ENCODE measurements at regions not wholly inside any gene's neighbourhood (a gene's known extent, or its start where the extent isn't known, plus 50 kb on each side); places are given as distances from the start of the nearest gene placed in this dataset.
"Not testable (repeated sequence)": the region's sequence is repeated elsewhere in the genome, so short reads cannot be mapped to it uniquely, and the experiment has no call there.

DNA sequence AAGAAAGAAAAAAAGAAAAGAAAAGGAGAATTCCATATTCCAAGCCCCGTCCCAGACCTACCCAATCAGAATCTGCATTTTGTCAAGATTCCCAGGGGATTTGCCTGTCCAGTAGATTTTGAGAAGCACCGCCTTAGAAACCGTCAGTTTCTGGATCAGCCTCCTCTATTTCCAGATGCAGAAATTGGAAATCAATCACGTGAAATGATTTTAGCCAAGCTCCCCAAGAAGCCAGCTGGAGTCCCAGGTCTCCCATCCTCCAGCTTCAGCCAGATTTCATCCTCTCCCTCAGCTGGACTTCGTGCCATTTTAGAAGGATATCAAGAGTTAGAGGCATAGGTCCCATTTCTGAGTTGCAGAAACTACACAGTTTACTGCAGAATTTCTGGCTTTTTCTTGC lies 629.3 kb downstream of the MID1IP1 start:
- Histone ChIP-seq H3K9ac (ENCODE audit: low read depth, low read length) (no peak overlapping the region), H3K27me3 (ENCODE audit: insufficient read depth, low read length) (no peaks in the 10 kb centered on the region), H3K9me3 (ENCODE audit: insufficient read depth, low read depth, low read length) (no peaks in the 10 kb centered on the region), H3K27ac (ENCODE audit: low read depth, low read length) (no peak overlapping the region), H3K4me1 (ENCODE audit: insufficient read depth, low read length) (no peaks in the 10 kb centered on the region), H3K36me3 (ENCODE audit: insufficient read depth, low read length) (no peaks in the 10 kb centered on the region), H3K4me3 (ENCODE audit: low read length) (no peak overlapping the region)
- WGBS, result 98% methylated on average over 5 of the region's 5 CpGs

DNA sequence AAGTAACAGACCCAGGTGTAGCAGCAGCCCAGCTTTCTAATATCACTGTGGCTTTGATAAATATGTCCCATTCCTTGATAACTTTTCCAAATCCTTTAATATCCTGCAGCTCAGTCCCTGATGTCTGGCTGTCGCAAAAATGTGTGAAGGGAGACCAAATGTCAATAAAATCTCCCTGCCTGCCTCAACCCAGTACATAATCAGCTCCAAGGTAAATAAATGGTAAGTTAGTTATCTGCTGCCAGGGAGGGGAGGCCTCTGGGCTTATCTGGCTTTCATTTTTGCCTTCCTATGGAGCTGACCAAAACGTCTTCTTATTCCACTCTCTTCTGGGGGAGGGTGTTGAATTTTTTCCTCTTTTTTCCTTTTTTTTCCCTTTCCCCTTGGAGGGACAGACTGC lies 630.6 kb downstream of the MID1IP1 start:
- H3K4me3 ChIP-seq (ENCODE audit: low read length), result no peak overlapping the region
- no peak overlapping the region for H3K27ac ChIP-seq (ENCODE audit: low read depth, low read length)
- no peaks in the 10 kb centered on the region for H3K27me3 ChIP-seq (ENCODE audit: insufficient read depth, low read length)
- no peaks in the 10 kb centered on the region for H3K36me3 ChIP-seq (ENCODE audit: insufficient read depth, low read length)
- no peaks in the 10 kb centered on the region for H3K9me3 ChIP-seq (ENCODE audit: insufficient read depth, low read depth, low read length)
- H3K4me1 ChIP-seq (ENCODE audit: insufficient read depth, low read length), result no peaks in the 10 kb centered on the region
- no peak overlapping the region for H3K9ac ChIP-seq (ENCODE audit: low read depth, low read length)
- WGBS, result no CpG with 5 or more reads among the region's 2 CpGs

DNA sequence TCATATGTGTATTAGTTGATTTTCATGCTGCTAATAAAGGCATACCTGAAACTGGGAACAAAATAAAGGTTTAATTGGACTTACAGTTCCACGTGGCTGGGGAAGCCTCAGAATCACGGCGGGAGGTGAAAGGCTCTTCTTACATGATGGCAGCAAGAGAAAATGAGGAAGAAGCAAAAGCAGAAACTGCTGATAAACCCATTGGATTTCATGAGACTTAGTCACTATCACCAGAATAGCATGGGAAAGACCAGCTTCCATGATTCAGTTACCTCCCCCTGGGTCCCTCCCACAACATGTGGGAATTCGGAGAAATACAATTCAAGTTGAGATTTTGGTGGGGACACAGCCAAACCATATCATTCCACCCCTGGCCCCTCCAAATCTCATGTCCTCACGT lies 633.4 kb downstream of the MID1IP1 start:
- H3K27ac ChIP-seq (ENCODE audit: low read depth, low read length); H3K36me3 ChIP-seq (ENCODE audit: insufficient read depth, low read length); H3K9me3 ChIP-seq (ENCODE audit: insufficient read depth, low read depth, low read length); H3K9ac ChIP-seq (ENCODE audit: low read depth, low read length); H3K4me3 ChIP-seq (ENCODE audit: low read length); H3K4me1 ChIP-seq (ENCODE audit: insufficient read depth, low read length); H3K27me3 ChIP-seq (ENCODE audit: insufficient read depth, low read length): not testable (repeated sequence)
- 91% methylated on average over 5 of the region's 5 CpGs for WGBS

DNA sequence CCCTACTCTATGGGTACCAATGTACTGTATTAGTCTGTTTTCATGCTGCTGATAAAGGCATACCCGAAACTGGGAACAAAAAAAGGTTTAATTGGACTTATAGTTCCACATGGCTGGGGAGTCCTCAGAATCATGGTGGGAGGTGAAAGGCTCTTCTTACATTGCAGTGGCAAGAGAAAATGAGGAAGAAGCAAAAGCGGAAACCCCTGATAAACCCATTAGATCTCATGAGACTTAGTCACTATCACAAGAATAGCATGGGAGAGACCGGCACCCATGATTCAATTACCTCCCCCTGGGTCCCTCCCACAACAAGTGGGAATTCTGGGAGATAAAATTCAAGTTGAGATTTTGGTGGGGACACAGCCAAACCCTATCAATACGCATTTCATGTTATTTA lies 635.3 kb downstream of the MID1IP1 start:
- H3K4me3 ChIP-seq (ENCODE audit: low read length); H3K36me3 ChIP-seq (ENCODE audit: insufficient read depth, low read length); H3K9me3 ChIP-seq (ENCODE audit: insufficient read depth, low read depth, low read length); H3K9ac ChIP-seq (ENCODE audit: low read depth, low read length); H3K27me3 ChIP-seq (ENCODE audit: insufficient read depth, low read length); H3K4me1 ChIP-seq (ENCODE audit: insufficient read depth, low read length); H3K27ac ChIP-seq (ENCODE audit: low read depth, low read length): not testable (repeated sequence)
- WGBS, result 100% methylated on average over 1 of the region's 4 CpGs

DNA sequence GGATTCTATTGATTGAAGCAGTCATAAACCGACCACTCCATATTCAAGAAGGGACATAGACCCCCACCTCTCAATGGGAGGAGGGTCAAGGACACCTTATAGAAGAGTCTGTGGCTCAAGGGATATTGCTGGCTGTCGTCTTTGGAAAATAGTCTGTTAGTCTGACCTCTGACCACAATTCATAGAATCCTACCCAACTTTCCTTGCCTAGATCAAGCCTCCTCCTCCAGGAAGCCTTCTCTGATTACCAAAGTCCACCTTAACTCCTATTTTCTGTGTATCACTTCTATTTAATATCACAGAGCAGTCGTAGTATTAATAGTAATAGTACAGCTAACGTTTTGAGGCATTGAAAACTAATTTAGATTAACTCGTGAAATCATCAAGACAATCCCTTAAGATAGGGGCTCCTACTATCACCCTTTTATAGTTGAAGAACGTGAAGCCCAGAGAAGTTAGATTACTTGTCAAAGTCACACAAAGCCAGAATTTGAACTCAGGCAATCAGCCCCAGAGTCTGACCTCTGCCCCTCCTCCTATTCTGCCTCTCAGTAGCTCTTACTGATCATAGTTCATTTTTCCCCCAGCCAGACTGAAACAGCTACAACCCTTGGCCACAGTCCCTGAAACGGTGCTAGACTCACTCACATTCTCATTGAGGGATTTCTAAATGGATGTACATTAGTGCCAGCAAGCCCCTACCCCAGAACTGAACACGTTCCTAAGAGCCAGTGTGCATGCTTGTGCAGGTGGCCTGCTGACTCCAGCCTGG lies 636.6 kb downstream of the MID1IP1 start:
- no peak overlapping the region for H3K27ac ChIP-seq (ENCODE audit: low read depth, low read length)
- H3K4me1 ChIP-seq (ENCODE audit: insufficient read depth, low read length), result 0 out of 2 replicates have a peak, but pooled peaks cover 7% of the 10 kb centered on the region
- no peak overlapping the region for H3K9ac ChIP-seq (ENCODE audit: low read depth, low read length)
- 98% methylated on average over 4 of the region's 8 CpGs for WGBS
- no peaks in the 10 kb centered on the region for H3K36me3 ChIP-seq (ENCODE audit: insufficient read depth, low read length)
- H3K9me3 ChIP-seq (ENCODE audit: insufficient read depth, low read depth, low read length), result no peaks in the 10 kb centered on the region
- H3K27me3 ChIP-seq (ENCODE audit: insufficient read depth, low read length), result no peaks in the 10 kb centered on the region
- no peak overlapping the region for H3K4me3 ChIP-seq (ENCODE audit: low read length)

DNA sequence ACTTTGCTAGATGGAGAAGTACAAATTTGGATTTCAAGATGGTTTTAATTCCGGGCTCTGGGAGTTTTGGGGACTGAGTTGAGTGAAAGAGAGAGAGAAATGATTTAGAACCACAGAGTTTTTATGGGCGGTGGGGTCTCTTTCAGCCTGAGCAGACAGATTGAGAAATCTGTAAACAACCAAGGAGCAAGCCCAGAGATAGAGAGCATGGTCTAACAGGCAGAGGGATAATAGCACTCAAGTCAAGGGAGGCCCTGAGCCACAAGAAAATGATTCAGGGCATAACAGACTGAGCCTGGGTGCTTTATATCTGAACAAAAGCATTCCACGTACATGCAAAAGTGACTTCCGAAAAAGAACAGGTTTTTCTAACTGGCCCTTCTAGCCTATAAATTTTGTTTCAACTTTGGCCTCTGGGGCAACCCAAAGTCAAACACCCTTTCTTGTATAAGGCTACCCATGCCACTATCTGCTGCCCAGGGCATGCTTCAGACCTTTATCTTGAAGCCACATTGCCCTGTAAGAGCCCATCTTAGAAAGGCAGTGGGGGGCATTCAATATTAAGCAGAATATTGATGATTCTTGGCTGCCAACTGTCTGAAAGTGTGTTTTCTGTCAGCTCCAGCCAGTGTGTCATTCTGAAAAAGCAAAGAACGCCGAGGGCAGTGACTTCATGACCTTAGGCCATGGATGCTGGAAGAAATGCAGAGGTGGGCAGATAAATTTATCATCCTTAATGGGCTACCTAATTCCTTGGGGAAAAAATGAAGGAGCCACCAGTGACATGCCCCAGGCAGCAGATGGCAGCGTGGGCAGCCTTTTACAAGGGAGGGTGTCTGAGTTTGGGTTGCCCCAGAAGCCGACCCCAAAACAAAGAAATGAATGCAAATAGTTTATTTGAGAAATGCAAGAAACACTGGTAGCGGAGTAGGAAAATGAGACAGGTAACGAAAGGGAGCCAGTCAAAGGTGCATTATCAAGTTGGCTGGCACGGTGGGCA lies 637.6 kb downstream of the MID1IP1 start:
- Histone ChIP-seq H3K9me3 (ENCODE audit: insufficient read depth, low read depth, low read length) (no peaks in the 10 kb centered on the region), H3K4me3 (ENCODE audit: low read length) (no peak overlapping the region), H3K27me3 (ENCODE audit: insufficient read depth, low read length) (no peaks in the 10 kb centered on the region), H3K27ac (ENCODE audit: low read depth, low read length) (no peak overlapping the region), H3K4me1 (ENCODE audit: insufficient read depth, low read length) (0 out of 2 replicates have a peak, but pooled peaks cover 7% of the 10 kb centered on the region), H3K9ac (ENCODE audit: low read depth, low read length) (no peak overlapping the region), H3K36me3 (ENCODE audit: insufficient read depth, low read length) (no peaks in the 10 kb centered on the region)
- 90% methylated on average over 11 of the region's 11 CpGs for WGBS

DNA sequence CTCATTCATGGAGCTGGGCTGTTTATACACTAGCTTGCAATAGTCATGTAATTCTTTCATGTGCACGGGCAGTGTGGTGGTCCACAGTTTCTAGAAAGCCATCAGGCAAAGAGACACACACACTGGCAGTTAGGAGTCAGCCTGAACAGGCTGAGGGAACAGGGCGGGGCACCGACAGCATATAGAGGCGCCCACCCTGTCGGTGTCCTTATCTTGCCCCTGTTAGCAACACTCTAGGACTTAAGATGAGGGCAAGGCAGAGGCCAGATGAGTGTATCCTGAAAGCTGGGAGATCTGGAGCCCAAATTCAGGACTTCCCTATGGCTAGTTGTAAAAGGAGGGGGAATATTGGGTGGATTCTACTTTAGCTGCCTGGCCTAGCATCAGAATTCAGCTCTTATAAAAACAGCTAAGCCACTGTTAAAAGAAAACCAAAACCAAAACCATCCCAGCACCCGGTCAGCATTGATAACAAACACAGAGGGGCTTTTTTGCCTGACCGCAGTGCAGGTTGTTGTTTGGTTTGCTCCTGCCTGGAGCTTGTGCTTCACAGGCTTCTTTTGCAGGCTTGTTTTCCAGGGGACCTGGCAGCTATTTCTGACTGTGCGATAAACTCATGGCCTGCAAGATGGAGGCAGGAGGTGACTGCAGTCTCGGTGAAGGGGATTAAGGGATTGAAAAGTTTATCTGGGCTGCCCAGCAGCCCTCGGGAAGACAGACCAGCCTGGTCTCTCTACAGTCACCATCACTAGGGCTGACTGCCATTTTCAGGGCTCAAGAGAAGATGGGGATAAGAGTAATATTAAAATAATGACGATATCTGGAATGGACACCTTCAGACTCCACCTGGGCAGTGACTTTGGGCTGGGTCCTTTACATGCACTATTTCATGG lies 638.9 kb downstream of the MID1IP1 start:
- no peaks in the 10 kb centered on the region for H3K27me3 ChIP-seq (ENCODE audit: insufficient read depth, low read length)
- no peak overlapping the region for H3K9ac ChIP-seq (ENCODE audit: low read depth, low read length)
- no peak overlapping the region for H3K4me3 ChIP-seq (ENCODE audit: low read length)
- H3K36me3 ChIP-seq (ENCODE audit: insufficient read depth, low read length), result no peaks in the 10 kb centered on the region
- no peaks in the 10 kb centered on the region for H3K9me3 ChIP-seq (ENCODE audit: insufficient read depth, low read depth, low read length)
- no peak overlapping the region for H3K27ac ChIP-seq (ENCODE audit: low read depth, low read length)
- H3K4me1 ChIP-seq (ENCODE audit: insufficient read depth, low read length), result 0 out of 2 replicates have a peak, but pooled peaks cover 7% of the 10 kb centered on the region
- 90% methylated on average over 9 of the region's 11 CpGs for WGBS

DNA sequence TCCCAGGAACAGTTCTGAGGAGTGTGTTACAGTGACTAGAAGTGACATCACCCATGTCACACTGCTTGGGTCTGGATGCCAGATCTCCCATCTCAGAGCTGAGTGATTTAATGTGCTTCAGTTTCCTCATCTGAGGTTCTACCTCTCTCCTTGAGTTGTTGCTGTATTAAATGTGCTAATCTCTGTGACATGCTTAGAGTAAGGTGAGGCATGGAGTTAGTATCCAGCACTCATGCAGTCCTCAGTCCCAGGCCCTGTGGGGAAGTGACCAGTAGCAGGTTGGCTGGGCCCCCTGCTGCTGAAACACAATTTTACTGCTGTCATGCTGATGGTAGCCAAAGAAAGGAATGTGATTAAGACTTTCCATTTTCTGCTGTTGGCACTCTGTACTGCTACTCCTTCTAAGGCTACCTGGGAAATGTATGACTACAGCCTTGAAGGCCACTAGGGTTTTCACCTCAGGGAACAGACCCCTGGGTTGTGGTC lies 639.6 kb downstream of the MID1IP1 start:
- no peak overlapping the region for H3K27ac ChIP-seq (ENCODE audit: low read depth, low read length)
- H3K9ac ChIP-seq (ENCODE audit: low read depth, low read length), result no peak overlapping the region
- no peaks in the 10 kb centered on the region for H3K9me3 ChIP-seq (ENCODE audit: insufficient read depth, low read depth, low read length)
- no peak overlapping the region for H3K4me3 ChIP-seq (ENCODE audit: low read length)
- no peaks in the 10 kb centered on the region for H3K36me3 ChIP-seq (ENCODE audit: insufficient read depth, low read length)
- no peaks in the 10 kb centered on the region for H3K27me3 ChIP-seq (ENCODE audit: insufficient read depth, low read length)
- 0 out of 2 replicates have a peak, but pooled peaks cover 7% of the 10 kb centered on the region for H3K4me1 ChIP-seq (ENCODE audit: insufficient read depth, low read length)

DNA sequence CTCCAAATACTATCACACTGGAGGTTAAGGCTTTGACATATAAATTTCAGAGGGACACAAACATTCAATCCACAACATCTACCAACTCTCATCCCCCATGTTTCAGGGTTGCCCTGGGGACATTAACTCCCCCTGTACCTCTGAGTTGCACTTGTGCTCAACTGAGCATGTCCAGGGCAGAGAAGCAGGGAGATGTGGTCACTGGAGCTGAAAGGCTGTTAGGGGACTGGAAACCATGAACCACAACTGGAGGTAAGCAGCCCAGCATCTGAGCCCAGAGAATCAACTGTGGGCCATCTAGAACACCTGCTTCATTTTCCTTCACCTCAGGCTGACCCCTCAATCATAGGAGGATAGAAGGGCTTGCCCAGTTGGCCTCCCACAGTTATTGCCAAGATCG lies 641.1 kb downstream of the MID1IP1 start:
- Histone ChIP-seq H3K9me3 (ENCODE audit: insufficient read depth, low read depth, low read length) (no peaks in the 10 kb centered on the region), H3K4me3 (ENCODE audit: low read length) (no peak overlapping the region), H3K27ac (ENCODE audit: low read depth, low read length) (no peak overlapping the region), H3K4me1 (ENCODE audit: insufficient read depth, low read length) (0 out of 2 replicates have a peak, but pooled peaks cover 7% of the 10 kb centered on the region), H3K36me3 (ENCODE audit: insufficient read depth, low read length) (no peaks in the 10 kb centered on the region), H3K9ac (ENCODE audit: low read depth, low read length) (no peak overlapping the region), H3K27me3 (ENCODE audit: insufficient read depth, low read length) (no peaks in the 10 kb centered on the region)
- WGBS, result 91% methylated on average over 1 of the region's 1 CpG

DNA sequence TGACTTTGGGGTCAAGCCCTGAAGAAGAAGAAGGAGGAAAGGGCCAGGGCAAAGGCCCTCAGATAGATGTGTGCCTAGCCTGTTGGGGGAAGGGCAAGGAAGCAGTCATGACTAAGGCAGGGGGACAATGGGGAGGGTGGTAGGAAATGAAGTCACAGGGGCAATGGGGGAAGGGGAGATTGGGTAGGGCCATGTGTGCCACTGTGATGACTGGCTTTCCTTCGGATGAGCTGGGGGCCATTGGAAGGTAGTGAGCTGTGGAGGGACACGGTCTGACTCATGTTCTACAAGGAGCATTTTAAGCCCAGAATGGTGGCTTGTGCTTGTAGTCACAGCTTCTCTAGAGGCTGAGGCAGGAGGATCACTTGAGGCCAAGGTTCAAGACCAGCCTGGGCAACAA lies 642.0 kb downstream of the MID1IP1 start:
- WGBS, result 88% methylated on average over 2 of the region's 2 CpGs
- no peaks in the 10 kb centered on the region for H3K9me3 ChIP-seq (ENCODE audit: insufficient read depth, low read depth, low read length)
- H3K4me1 ChIP-seq (ENCODE audit: insufficient read depth, low read length), result 0 out of 2 replicates have a peak, but pooled peaks cover 7% of the 10 kb centered on the region
- no peak overlapping the region for H3K4me3 ChIP-seq (ENCODE audit: low read length)
- no peaks in the 10 kb centered on the region for H3K36me3 ChIP-seq (ENCODE audit: insufficient read depth, low read length)
- no peak overlapping the region for H3K9ac ChIP-seq (ENCODE audit: low read depth, low read length)
- H3K27me3 ChIP-seq (ENCODE audit: insufficient read depth, low read length), result no peaks in the 10 kb centered on the region
- no peak overlapping the region for H3K27ac ChIP-seq (ENCODE audit: low read depth, low read length)

All from HUES64 (cell line).